SHP77 treated with DMSO at 0.1 percent for 48 hours (cell line): ENCODE measurements at regions not wholly inside any gene's neighbourhood (a gene's known extent, or its start where the extent isn't known, plus 50 kb on each side); places are given as distances from the start of the nearest gene placed in this dataset.

Source experiments
- DNase-seq: peaks from one replicate; lab custom pipeline; 2025; lab: John Stamatoyannopoulos, UW

- DNase-seq: no peak
Measured at GRCh38 chr20:22226849-22227700, 357.3 kb downstream of the FOXA2 start.

DNA sequence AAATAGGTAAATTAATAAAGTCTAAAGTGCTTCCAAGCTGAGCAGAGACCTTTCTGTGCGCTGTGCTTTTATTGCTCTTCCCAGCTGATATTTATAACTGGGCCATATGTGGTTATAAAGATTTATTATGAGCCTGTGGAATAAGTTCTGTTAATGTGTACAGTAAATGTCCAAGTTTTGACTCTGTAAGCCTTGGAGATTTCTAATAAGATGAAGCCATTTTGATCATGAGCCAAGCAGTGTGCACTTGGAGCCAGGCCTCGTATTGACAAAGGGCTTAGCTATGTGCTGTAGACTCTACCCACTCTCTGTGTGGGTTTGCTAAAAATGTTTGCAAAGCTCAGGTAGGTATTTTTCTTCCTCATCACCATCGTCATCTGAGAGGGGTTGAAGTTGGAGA is 361.1 kb downstream of the FOXA2 start:
- DNase-seq: no peak

- no peak for DNase-seq
Measured at GRCh38 chr20:22217712-22218352, 366.5 kb downstream of the FOXA2 start.

DNA sequence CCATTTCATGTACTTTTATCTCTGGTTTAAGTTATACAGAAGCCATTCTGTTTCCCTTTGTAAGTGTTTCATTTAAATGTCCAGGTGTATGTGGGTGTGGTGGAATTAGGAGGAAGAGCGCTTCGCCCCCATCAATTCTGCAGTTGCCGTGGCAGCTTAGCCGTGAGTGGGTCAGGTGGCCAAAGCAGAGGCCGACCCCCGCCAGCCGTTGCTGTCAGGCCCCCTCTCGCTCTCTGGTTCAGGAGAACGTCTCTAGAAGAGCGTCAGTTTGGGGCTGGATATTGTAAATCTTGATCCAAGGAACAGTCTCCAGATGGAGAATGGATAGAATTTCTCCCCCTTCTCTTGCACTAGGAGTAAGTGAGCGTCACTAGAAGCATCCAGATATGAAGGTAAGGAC is 367.4 kb downstream of the FOXA2 start:
- DNase-seq: no peak

- no peak for DNase-seq
Measured at GRCh38 chr20:22214296-22214695, 370.1 kb downstream of the FOXA2 start.

- DNase-seq: no peak
Measured at GRCh38 chr20:22213271-22213670, 371.1 kb downstream of the FOXA2 start.

GRCh38 chr20:22207280-22207679 is 377.1 kb downstream of the FOXA2 start:
- no peak for DNase-seq

DNA sequence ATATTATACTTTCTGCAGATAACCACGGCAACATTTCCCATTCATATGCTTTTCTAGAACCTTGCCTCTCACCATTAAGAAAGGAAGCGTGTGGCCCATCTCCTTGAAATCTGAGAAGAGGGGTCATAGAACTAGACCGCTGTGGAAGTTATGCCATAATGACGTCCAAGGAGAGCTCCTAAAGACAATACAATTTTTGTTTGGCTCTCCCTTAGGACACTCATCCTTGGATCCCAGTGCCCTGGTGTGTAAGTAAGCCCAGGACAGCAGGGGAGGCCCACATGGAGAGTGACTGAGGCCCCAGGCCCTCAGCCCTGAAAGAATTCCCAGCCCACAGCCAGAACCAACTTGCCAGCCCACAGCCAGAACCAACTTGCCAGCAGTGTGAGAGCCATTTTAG is 379.6 kb downstream of the FOXA2 start:
- no peak for DNase-seq

DNA sequence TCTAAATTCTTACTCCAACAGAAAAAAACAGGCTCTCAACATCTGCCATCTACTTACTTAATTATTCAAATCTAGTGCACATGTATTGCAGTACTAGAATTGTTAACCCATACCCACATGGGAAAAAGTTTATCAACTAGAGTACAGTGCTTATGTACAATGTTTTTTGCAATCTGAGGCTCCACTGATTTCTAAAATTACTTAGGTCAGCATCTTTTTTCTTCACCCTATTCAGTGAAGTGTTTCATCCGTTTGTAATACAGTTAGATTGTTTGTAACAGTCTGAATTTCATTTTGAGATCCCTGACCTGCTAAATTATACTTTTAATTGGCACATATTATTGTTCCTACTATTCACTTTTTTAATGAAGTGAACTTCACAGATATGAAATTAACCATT is 402.2 kb downstream of the FOXA2 start:
- DNase-seq: no peak

DNA sequence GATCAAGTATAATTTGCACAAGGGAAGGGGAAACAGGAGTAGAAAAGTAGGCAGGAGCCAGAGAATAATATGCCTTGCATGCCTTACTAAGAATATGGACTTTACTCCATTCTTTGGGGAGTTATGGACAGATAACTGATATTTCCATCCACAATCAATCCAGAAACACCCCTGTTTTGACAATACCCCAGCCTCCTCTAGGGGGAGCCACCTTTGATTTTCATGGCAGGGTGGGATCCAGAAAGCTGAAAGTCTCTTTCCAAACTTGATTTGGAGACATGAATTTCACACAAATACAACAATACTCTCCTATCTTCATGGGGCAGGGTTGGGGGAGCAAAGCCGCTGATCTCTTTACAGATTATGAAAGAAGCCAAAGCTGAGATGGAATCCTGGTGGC is 404.1 kb downstream of the FOXA2 start:
- DNase-seq: no peak

- DNase-seq: no peak
Measured at GRCh38 chr20:22160101-22160652, 424.2 kb downstream of the FOXA2 start.

GRCh38 chr20:22159276-22159675 is 425.1 kb downstream of the FOXA2 start:
- no peak for DNase-seq

DNA sequence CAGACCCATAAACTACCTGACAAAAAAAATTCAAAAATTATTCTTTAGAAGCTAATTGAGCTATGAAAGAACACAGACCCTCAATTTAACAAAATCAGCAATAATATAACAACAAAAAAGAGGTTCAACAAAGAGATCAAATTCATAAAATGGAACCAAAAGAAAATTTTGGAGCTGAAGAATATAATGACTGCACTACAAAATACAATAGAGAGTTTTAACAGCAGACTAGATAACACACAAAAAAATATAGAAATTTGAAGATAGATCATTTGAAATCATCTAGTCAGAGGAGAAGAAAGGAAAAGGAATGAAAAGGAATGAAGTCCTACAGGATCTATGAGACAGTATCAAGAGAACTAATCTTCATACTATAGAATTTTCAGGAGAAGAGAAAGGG is 422.1 kb downstream of the PAX1 start:
- no peak for DNase-seq

DNA sequence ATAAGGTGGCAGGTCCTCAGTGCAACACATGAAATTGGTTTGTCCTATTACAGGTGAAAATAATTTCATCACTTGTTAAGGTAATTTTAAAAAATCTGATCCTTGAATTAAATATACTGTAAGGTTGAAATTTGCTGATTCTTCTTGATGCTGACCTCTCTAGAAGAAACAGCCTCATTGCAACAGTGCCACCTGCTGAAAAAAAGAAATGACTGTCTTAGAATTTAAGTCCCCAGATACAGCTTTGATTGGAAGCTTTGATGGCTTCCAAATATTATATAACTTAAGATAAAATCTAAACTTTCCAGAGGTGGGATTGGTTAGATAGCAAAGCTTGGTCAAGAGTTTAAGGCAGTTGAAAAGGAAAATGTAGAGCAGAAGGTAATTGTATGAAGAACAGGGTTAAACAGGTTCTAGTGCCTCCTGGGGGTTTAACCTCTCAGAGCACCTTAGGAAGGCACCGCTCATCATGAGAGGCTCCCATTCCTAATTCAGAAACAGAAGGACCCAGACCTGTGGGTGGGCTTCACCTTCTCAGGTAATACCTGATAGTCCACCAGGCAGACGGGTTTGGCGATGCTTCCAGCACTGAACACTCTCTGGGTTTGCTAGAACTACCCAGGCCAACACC is 401.0 kb downstream of the PAX1 start:
- peak; percentile 45 for DNase-seq

- no peak for DNase-seq
Measured at GRCh38 chr20:22101606-22102005, 396.1 kb downstream of the PAX1 start.

DNA sequence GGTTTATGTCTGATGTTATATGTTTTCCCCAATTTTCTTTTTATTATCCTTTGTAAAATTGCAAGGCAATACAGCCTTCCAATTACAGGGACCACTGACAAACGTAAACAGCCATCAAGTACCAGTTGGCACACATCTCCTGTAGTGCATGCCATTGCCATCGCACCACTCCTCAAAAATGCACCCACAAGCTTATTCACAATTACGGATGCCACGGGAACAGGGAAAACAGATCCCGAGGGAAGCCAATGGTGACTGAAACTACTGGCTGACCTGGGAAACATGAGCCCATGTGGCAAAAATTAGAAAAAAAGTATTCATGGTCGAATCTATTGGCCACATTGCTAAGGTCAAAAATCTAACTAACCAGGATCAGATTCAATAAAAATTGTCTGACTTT is 395.2 kb downstream of the PAX1 start:
- DNase-seq: no peak

- no peak for DNase-seq
Measured at GRCh38 chr20:22099348-22099747, 393.9 kb downstream of the PAX1 start.

DNA sequence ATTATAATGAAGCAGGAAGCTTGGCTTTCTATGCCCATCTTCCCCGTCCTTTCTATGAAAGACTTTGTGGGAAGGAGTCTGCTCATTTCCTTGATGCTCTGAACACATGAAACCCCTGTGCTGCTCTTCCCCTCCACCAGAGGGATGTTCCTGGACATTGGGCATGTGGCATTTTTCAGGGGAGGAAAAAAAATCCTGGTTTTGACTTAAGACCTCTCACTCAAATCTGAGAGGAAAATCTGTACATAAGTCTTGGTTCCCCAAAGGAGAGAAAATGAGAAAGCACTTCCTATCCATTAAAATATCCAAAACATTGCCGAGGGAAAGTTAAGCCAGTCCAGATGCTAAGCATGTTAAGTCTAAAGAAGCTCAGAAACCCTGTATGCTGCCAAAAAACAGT is 393.0 kb downstream of the PAX1 start:
- DNase-seq: no peak

DNA sequence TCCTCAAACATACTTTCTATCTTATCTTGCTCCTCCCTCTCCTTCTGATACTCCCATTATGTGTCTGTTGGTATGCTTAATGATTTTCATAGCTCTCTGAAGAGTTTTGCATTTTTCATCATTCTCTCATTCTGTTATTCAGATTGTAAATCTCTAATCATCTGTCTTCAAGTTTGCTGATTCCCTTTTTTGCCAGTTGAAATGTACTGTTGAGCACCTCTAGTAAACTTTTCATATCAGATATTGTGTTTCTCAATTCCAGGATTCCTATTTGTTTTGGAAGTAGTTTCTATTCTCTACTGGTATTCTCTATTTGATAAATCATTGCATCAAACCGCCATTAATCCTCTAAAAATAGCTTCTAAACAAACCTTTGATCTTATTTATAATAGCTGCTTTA is 387.7 kb downstream of the PAX1 start:
- no peak for DNase-seq

GRCh38 chr20:22088882-22089281 is 383.4 kb downstream of the PAX1 start:
- DNase-seq: no peak

DNA sequence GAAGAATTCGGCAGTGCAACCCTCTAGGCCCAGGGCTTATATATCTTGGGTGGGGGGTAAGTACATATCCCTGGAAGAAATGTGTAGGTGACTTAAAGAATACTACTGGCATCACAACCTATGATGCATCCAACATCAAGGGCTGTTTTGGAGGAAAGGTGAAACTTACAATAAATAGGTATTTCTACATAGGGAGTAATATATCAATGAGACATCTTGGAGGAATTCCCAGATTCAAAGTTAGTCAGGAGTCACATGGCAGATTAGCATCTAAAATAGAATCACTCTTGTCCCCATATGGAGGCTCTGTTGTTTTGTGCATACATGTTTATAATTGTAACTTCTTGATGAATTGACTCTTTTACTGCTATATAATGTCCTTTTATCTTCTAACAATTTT is 375.5 kb downstream of the PAX1 start:
- DNase-seq: no peak

GRCh38 chr20:22074635-22075034 is 369.2 kb downstream of the PAX1 start:
- no peak for DNase-seq

DNA sequence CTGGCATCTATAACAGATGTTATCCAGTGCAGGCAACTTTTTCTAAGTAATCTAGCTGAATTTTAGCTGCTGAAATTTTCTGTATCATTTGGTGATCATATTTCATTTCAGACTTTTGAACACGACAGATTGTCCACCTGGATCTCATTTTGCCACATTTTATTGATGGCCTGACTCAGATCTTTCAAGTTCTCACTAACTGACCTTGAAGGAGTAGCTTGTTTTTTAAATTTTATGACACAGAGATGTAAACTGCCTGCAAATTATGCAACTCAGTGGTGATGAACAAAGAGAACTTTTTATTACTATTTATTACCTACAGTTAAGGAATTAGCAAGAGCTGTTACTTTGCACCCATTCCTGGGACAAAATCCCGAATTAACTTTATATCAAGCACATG is 366.4 kb downstream of the PAX1 start:
- DNase-seq: no peak
